ENCODE measurements at regions not wholly inside any gene's neighbourhood (a gene's known extent, or its start where the extent isn't known, plus 50 kb on each side); places are given as distances from the start of the nearest gene placed in this dataset.

GRCh38 chr10:26361971-26362370, 76.2 kb upstream of the APBB1IP start:
- TF ChIP-seq CTCF (IDR thresholded peaks at IDR 0.05 in 4 of 5, conservative IDR thresholded peaks at IDR 0.05 in 1 of 5) (no peak), POLR2A (IDR thresholded peaks at IDR 0.05) (no peak)

Data from gastrocnemius medialis (tissue), 4 donors.